ENCODE measurements at regions not wholly inside any gene's neighbourhood (a gene's known extent, or its start where the extent isn't known, plus 50 kb on each side); places are given as distances from the start of the nearest gene placed in this dataset.

DNA sequence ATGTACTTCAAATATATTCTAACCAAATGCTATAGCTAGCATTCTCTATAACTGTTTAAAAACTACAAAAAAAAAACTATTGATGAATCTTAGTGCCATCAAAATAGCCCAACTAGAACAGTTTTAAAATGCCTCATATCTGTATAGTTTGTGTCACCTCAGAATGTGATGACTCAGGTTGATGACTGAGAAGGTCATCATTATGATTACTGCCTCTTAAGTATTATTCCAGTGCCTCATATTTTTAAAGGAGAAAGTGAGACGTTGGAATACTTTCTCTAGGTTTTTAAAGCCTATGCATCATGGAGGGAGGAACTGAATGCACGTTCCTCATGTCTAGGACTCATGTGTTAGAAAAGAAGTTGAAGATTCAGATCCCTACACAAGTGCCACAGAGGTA, 88.2 kb downstream of the TMA16 start:
- no peaks in the 10 kb centered on the region for H3K36me3 Mint-ChIP-seq (ENCODE audit: low read depth)
- no peak overlapping the region for H3K4me3 Mint-ChIP-seq
- no peaks in the 10 kb centered on the region for H3K4me1 Mint-ChIP-seq
- intact Hi-C loops (cut with micrococcal nuclease) = no loop called here
- H3K27me3 Mint-ChIP-seq = no peaks in the 10 kb centered on the region
- H3K9me3 Mint-ChIP-seq = no peaks in the 10 kb centered on the region
- H3K27ac Mint-ChIP-seq = no peak overlapping the region
- no peak for DNase-seq

DNA sequence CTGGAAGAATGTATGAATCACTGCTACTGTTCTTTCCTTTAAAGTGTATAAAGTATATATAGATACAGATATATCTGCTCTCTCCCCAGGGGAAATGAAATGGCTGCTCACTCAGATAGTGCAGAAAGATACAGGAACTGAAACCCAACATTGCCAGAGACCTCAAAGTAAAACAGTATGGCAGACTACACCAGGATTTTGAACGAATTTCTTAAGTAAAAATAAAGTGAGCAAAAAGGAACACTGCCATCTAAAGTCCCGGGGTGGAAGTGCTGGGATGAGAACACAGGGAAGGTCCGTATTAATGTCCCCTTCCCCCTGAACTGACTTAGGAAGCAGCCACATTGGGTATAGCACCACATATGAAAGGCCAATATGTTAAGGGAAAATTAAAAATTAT, 93.4 kb downstream of the TMA16 start:
- H3K36me3 Mint-ChIP-seq (ENCODE audit: low read depth) = no peaks in the 10 kb centered on the region
- no peaks in the 10 kb centered on the region for H3K27me3 Mint-ChIP-seq
- intact Hi-C loops (cut with micrococcal nuclease) = no loop called here
- DNase-seq = no peak
- no peak overlapping the region for H3K27ac Mint-ChIP-seq
- H3K9me3 Mint-ChIP-seq = no peaks in the 10 kb centered on the region
- no peak overlapping the region for H3K4me3 Mint-ChIP-seq
- H3K4me1 Mint-ChIP-seq = no peaks in the 10 kb centered on the region

DNA sequence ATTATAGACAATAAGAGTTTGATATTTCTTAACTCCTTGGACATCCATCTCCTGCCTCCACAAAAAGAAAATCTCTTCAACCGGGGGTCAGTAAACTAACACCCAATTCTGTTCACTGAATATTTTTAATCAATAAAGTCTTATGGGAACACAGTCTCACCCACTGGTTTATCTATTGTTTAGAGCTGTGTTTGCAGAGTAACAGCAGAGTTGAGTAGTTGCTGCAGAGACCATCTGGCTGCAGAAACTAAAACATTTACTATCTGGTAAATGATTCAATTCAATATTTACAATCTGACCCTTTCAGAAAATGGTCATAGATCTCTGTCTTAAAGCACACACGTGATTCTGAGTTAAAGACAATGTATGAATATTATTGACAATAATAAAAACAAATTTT, 94.0 kb downstream of the TMA16 start:
- Mint-ChIP-seq H3K27me3 (no peaks in the 10 kb centered on the region), H3K27ac (no peak overlapping the region), H3K4me1 (no peaks in the 10 kb centered on the region), H3K9me3 (no peaks in the 10 kb centered on the region), H3K4me3 (no peak overlapping the region), H3K36me3 (ENCODE audit: low read depth) (no peaks in the 10 kb centered on the region)
- intact Hi-C loops (cut with micrococcal nuclease) = no loop called here
- no peak for DNase-seq

DNA sequence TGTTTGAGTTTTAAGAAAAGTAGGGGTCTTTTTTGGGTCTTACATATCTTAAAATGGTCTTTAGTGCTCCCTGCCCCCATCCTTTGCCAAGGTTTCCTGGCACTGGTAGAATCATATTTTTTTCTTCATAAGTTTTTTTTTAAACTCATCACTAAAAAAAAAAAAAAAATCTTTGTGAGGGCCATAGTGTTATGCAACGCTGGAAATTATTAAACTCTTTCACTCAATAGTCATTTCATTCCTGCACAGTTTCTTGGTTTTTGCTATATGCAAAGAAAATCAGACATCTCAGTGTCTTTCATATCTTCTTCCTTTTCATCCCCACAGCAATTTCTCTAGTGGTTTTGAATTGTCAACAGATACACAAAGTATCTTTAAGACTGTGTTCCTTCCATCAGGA, 95.6 kb downstream of the TMA16 start:
- H3K9me3 Mint-ChIP-seq = no peaks in the 10 kb centered on the region
- H3K36me3 Mint-ChIP-seq (ENCODE audit: low read depth) = no peaks in the 10 kb centered on the region
- H3K27me3 Mint-ChIP-seq = no peaks in the 10 kb centered on the region
- H3K27ac Mint-ChIP-seq = no peak overlapping the region
- no peak for DNase-seq
- no peak overlapping the region for H3K4me3 Mint-ChIP-seq
- H3K4me1 Mint-ChIP-seq = no peaks in the 10 kb centered on the region
- intact Hi-C loops (cut with micrococcal nuclease) = no loop called here

DNA sequence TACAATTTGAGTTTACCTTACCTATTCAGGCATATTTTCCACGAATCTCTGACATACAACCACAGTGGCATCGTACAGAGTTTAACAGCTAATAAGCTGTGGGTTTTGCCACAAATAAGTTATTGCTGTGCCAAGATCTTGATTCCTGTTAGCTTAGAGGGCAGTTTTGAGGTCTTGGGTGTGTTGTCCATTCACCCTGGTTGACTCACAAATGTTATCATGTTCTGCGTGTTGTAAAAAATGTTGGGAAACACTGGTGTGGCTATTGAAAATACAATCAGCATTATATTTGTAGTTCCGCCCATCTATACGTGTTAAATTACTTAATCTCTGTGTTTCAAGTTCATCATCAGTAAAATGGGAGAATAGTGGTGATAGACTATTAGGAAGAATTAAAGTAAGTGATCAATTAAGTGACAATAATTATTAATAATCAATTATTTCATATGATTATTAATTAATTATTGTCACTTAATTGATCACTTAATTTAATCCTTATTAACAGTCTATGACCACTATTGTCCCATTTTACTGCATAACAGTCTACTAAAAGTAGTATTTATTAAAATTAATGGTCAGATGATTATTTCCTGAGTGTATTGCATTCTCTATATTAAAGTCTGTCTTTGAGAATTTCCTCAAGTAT, 96.3 kb downstream of the TMA16 start:
- H3K4me1 Mint-ChIP-seq = no peaks in the 10 kb centered on the region
- no peak for DNase-seq
- intact Hi-C loops (cut with micrococcal nuclease) = no loop called here
- H3K9me3 Mint-ChIP-seq = no peaks in the 10 kb centered on the region
- H3K27me3 Mint-ChIP-seq = no peaks in the 10 kb centered on the region
- no peak overlapping the region for H3K4me3 Mint-ChIP-seq
- H3K36me3 Mint-ChIP-seq (ENCODE audit: low read depth) = no peaks in the 10 kb centered on the region
- H3K27ac Mint-ChIP-seq = no peak overlapping the region

DNA sequence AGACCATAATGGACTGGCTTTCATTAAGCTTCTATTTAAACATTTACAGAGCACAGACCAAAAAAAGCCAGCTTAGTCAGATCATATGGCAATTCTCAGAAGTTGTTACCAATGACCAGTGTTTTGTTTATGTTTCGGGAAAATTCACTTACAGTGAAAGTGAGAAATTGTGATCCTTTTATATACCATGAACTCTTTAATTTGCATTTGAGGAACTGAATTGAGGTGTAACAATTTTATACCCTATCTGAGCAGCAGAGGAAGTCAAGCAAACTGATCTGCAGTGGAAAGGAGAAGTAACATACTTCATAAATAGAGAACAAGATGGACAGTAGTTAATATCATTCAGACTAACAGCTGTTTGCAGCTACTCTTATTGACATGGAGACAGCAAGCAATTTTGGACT, 97.1 kb downstream of the TMA16 start:
- Mint-ChIP-seq H3K27ac (no peak overlapping the region), H3K36me3 (ENCODE audit: low read depth) (no peaks in the 10 kb centered on the region), H3K9me3 (no peaks in the 10 kb centered on the region), H3K27me3 (no peaks in the 10 kb centered on the region), H3K4me1 (no peaks in the 10 kb centered on the region), H3K4me3 (no peak overlapping the region)
- intact Hi-C loops (cut with micrococcal nuclease) = no loop called here
- no peak for DNase-seq

DNA sequence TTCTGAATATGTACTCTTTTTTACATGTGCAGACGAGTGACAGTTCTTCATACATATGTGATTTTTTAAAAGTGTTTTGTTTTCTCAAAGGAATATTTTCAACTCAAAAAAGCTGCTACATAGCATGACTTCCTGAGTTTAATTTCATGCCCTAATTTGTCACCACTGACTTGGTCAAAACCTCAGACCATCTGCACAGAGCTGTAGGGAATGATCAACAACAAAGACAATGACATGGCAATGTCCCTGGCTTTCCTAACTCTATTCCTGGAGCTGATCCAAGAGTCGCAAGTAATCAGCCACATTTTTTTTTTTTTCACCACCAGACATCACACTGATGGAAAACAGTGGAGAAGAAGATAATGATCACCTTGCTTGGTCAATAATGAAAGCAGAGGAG, 97.7 kb downstream of the TMA16 start:
- H3K4me1 Mint-ChIP-seq = no peaks in the 10 kb centered on the region

DNA sequence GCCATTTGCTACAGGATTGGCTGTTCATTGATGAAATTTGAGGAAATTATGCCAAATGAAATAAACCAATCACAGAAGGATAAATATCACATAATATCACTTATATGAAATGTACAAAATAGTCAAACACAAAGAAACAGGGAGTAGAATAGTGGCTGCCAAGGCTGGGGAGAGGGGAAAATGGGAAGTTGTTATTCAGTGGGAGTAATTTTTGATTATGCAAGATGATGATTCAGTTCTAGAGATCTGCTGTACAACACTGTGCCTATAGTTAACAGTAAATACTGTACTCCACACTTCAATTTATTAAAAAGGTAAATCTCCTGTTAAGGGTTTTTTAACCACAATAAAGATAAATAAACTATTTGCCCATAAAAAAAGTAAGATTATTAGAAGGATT, 101.1 kb downstream of the TMA16 start:
- Mint-ChIP-seq H3K36me3 (ENCODE audit: low read depth) (no peaks in the 10 kb centered on the region), H3K27ac (no peak overlapping the region), H3K9me3 (no peaks in the 10 kb centered on the region), H3K4me1 (no peaks in the 10 kb centered on the region), H3K27me3 (no peaks in the 10 kb centered on the region), H3K4me3 (no peak overlapping the region)
- DNase-seq = no peak
- intact Hi-C loops (cut with micrococcal nuclease) = no loop called here

More for the DNA sequence above, 97.7 kb downstream of the TMA16 start:
- intact Hi-C loops (cut with micrococcal nuclease) = no loop called here
- no peak overlapping the region for H3K27ac Mint-ChIP-seq
- H3K4me3 Mint-ChIP-seq = no peak overlapping the region
- DNase-seq = no peak
- no peaks in the 10 kb centered on the region for H3K27me3 Mint-ChIP-seq
- H3K9me3 Mint-ChIP-seq = no peaks in the 10 kb centered on the region
- H3K36me3 Mint-ChIP-seq (ENCODE audit: low read depth) = no peaks in the 10 kb centered on the region

DNA sequence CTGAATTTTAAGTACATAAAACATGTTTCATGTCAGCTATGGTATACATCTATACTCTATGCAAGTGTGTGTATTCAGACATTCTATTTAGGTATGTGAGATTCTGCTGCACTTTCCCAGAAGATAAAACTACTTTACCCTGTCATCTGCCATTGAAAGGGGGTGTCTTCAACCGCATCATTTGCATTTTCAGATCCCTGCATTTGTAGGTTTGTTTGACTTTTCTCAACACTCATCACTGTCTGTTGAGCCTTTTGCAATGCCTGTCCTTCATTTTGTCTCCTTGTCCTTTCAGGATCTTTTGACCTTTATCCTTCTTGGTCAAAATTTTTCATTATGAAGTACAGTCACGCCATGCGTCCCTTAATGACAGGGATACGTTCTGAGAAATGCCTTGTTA, 103.5 kb downstream of the TMA16 start:
- DNase-seq = no peak
- no peaks in the 10 kb centered on the region for H3K36me3 Mint-ChIP-seq (ENCODE audit: low read depth)
- intact Hi-C loops (cut with micrococcal nuclease) = no loop called here
- no peaks in the 10 kb centered on the region for H3K4me1 Mint-ChIP-seq
- H3K9me3 Mint-ChIP-seq = no peaks in the 10 kb centered on the region
- no peak overlapping the region for H3K27ac Mint-ChIP-seq
- H3K27me3 Mint-ChIP-seq = no peaks in the 10 kb centered on the region
- no peak overlapping the region for H3K4me3 Mint-ChIP-seq

DNA sequence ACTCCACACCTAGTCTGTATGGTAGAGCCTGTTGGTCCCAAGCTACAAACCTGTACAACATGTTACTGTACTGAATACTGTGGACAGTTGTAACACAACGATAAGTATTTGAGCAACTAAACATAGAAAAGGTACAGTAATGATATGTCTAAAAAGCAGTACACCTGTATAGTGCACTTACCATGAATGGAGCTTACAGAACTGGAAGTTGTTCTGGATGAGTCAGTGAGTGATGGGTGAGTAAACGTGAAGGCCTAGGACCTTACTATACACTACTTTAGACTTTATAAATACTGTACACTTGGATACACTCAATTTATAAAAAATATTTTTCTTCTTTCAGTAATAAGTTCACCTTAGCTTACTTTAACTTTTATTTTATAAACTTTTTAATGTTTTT, 104.0 kb downstream of the TMA16 start:
- Mint-ChIP-seq H3K27me3 (no peaks in the 10 kb centered on the region), H3K36me3 (ENCODE audit: low read depth) (no peaks in the 10 kb centered on the region), H3K27ac (no peak overlapping the region), H3K9me3 (no peaks in the 10 kb centered on the region), H3K4me3 (no peak overlapping the region), H3K4me1 (no peaks in the 10 kb centered on the region)
- intact Hi-C loops (cut with micrococcal nuclease) = no loop called here
- DNase-seq = no peak

DNA sequence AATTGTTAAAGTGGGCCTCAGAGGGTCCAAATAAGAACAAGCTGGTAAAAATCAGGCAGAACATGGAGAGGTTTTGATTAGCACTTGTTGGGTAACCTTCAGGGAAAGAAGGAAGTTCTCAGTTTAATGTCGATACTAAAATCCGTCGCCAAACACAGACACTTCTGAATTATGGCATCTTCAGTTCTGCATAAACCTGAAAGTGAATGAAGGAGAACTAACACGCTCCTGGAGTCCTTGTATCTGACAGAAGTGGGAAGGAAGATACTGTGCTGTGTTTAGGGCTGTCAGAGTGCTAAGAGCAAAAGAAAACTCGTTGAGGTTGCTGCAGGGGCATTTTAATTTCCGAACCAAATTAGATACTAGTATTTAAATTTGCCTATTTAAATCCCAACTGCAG, 106.2 kb downstream of the TMA16 start:
- Mint-ChIP-seq H3K27me3 (no peaks in the 10 kb centered on the region), H3K36me3 (ENCODE audit: low read depth) (no peaks in the 10 kb centered on the region), H3K9me3 (no peaks in the 10 kb centered on the region), H3K4me3 (no peak overlapping the region), H3K27ac (no peak overlapping the region), H3K4me1 (no peaks in the 10 kb centered on the region)
- no peak for DNase-seq
- intact Hi-C loops (cut with micrococcal nuclease) = no loop called here

DNA sequence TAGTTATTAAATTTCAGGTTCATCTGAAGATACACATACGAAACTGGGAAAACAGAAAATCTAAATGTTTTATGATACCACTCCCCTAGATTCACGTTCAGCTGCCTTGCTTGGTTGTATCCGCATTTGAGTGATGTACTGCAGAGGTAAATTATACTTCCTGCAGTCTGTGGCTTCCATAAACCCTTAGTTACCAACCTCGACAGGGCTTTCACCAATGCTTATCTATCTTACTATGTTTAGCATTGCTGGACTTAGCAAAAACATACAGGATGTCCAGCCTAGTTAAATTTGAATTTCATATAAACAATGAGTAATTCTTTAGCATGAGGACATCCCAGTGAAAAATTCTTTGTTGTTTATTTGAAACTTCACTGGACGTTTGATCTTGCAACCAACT, 108.8 kb downstream of the TMA16 start:
- intact Hi-C loops (cut with micrococcal nuclease) = no loop called here
- H3K27me3 Mint-ChIP-seq = no peaks in the 10 kb centered on the region
- DNase-seq = no peak
- H3K4me1 Mint-ChIP-seq = no peaks in the 10 kb centered on the region
- no peak overlapping the region for H3K4me3 Mint-ChIP-seq
- no peaks in the 10 kb centered on the region for H3K9me3 Mint-ChIP-seq
- H3K36me3 Mint-ChIP-seq (ENCODE audit: low read depth) = no peaks in the 10 kb centered on the region
- H3K27ac Mint-ChIP-seq = no peak overlapping the region

DNA sequence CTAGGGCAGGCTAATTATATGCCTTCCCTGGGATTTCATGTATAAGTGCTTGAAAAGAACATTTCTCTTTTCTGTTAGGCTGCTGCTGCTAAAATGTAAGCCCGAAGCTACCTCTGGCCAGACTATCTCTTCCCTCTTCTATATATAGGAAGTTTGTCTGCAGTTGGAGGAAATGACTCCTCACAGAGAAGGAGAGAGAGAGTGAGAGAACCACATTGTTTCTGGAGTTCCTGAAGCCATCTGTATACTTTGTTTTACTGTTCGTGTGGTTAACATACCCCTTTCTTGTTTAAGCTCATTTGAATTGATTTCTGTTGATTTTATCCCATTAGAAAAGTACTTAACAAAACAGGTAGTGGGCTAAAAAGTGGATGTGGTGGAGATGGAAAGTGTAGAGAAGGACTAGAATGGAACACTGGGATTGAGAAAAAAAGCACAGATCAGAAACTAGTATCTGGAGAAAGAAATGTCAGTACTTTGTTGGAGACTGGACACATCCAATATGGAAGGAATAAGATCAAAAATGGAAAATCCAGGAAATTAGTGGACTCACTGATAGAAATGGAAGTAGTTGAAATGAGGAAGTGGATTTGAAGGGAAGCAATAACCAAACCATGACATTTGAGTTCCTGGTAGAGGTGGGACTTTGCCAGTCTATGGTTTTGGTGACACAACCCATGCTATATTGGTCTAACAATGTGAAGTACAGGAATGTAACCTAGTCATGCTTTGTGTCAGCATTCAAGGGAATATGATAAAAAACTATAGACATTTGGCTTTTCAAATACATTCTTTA, 112.6 kb downstream of the TMA16 start:
- Mint-ChIP-seq H3K9me3 (no peaks in the 10 kb centered on the region), H3K4me3 (no peak overlapping the region), H3K27ac (no peak overlapping the region), H3K4me1 (no peaks in the 10 kb centered on the region), H3K36me3 (ENCODE audit: low read depth) (no peaks in the 10 kb centered on the region), H3K27me3 (no peaks in the 10 kb centered on the region)
- intact Hi-C loops (cut with micrococcal nuclease) = no loop called here
- no peak for DNase-seq

DNA sequence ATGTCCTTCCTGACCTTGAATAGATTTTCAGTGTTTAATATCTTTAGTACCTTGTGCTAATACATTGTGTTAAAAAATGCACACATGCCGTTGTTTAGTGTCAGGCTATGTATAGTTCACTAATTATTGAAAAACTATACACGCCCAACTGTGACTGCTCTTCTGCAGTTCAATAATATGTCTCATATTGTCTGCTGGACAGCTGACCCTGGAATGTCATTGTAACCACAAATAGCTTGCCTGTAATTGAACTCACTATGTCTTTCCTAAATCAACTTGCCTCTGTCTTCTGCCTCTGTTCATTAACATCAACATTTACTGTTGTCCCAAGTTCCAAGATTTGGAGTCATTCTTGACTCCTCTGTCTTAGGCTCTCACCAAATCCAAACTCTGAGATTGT, 114.5 kb downstream of the TMA16 start:
- intact Hi-C loops (cut with micrococcal nuclease) = no loop called here
- Mint-ChIP-seq H3K4me1 (no peaks in the 10 kb centered on the region), H3K36me3 (ENCODE audit: low read depth) (no peaks in the 10 kb centered on the region), H3K27ac (no peak overlapping the region), H3K4me3 (no peak overlapping the region), H3K9me3 (no peaks in the 10 kb centered on the region), H3K27me3 (no peaks in the 10 kb centered on the region)
- no peak for DNase-seq

DNA sequence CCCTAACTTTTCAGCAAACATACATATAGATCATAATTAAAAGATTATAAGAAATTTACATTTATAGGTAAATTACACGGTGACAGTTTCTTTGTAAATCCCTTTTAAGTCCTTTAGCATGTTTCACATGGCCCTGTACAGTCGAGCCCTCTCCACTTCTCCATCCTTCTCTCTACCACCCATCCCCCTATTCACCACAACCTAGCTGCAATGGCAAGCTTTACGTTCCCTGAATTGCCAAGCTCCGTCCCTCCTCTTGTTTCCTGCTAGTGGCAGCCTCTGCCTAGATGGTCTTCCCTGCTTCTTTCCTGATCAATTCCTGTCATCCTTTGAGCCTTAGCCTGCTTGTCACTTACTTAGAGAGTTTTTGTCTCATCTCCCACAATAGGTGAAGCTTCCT, 116.2 kb downstream of the TMA16 start:
- no peaks in the 10 kb centered on the region for H3K4me1 Mint-ChIP-seq
- DNase-seq = no peak
- no peaks in the 10 kb centered on the region for H3K9me3 Mint-ChIP-seq
- no peak overlapping the region for H3K27ac Mint-ChIP-seq
- H3K36me3 Mint-ChIP-seq (ENCODE audit: low read depth) = no peaks in the 10 kb centered on the region
- no peaks in the 10 kb centered on the region for H3K27me3 Mint-ChIP-seq
- H3K4me3 Mint-ChIP-seq = no peak overlapping the region
- intact Hi-C loops (cut with micrococcal nuclease) = no loop called here

All from activated CD4-positive, alpha-beta T cell treated with anti-CD3 and anti-CD28 coated beads, Interleukin-2, amount 10 ng/mL, durations not matched to agents 24 days and 14 days (primary cell).